ENCODE measurements at regions not wholly inside any gene's neighbourhood (a gene's known extent, or its start where the extent isn't known, plus 50 kb on each side); places are given as distances from the start of the nearest gene placed in this dataset.

- no peaks in the 10 kb centered on the region for H3K4me1 ChIP-seq
- no peaks in the 10 kb centered on the region for H3K9me3 ChIP-seq (replicated peaks)
- H3K36me3 ChIP-seq: no peaks in the 10 kb centered on the region
- intact Hi-C loops (cut with micrococcal nuclease): no loop called here
- peaks cover 32% of the 10 kb centered on the region for H3K27me3 ChIP-seq (ENCODE audit: low read depth)
- H3K27ac ChIP-seq (replicated peaks): no peak overlapping the region
- DNase-seq: no peak
- TF ChIP-seq, protein P1, sequence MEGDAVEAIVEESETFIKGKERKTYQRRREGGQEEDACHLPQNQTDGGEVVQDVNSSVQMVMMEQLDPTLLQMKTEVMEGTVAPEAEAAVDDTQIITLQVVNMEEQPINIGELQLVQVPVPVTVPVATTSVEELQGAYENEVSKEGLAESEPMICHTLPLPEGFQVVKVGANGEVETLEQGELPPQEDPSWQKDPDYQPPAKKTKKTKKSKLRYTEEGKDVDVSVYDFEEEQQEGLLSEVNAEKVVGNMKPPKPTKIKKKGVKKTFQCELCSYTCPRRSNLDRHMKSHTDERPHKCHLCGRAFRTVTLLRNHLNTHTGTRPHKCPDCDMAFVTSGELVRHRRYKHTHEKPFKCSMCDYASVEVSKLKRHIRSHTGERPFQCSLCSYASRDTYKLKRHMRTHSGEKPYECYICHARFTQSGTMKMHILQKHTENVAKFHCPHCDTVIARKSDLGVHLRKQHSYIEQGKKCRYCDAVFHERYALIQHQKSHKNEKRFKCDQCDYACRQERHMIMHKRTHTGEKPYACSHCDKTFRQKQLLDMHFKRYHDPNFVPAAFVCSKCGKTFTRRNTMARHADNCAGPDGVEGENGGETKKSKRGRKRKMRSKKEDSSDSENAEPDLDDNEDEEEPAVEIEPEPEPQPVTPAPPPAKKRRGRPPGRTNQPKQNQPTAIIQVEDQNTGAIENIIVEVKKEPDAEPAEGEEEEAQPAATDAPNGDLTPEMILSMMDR (IDR thresholded peaks at IDR 0.05; ENCODE audit: borderline replicate concordance): no peak
- no peak overlapping the region for H3K4me3 ChIP-seq
Observed at GRCh38 chr1:5402618-5403017, 589.6 kb downstream of the NPHP4 start.

DNA sequence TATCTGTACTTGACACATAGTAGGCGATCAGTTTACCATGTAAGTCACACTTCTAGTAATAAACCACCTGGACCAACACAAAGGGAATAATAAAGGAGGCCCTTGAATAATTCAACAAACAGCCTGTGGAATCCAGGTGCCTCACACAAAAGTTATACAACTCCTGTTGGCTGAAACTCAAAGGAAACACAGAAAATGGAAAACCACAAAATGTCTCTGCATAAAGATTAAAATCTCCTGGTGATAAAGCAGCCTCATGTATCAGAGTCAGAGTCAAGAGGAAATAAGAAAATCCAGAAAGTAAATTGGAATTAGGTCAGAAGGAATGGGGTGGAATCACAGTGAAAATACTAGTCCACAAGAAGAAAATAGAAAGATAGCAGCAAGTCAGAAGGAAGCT is 592.5 kb downstream of the NPHP4 start:
- DNase-seq: no peak
- Histone ChIP-seq H3K4me1 (no peaks in the 10 kb centered on the region), H3K27me3 (ENCODE audit: low read depth) (peaks cover 44% of the 10 kb centered on the region), H3K4me3 (no peak overlapping the region), H3K27ac (replicated peaks) (no peak overlapping the region), H3K36me3 (no peaks in the 10 kb centered on the region), H3K9me3 (replicated peaks) (peaks cover 11% of the 10 kb centered on the region)
- intact Hi-C loops (cut with micrococcal nuclease): no loop called here
- TF ChIP-seq, protein P1 (IDR thresholded peaks at IDR 0.05; ENCODE audit: borderline replicate concordance): no peak

GRCh38 chr1:5396593-5396992 is 595.6 kb downstream of the NPHP4 start:
- intact Hi-C loops (cut with micrococcal nuclease): no loop called here

GRCh38 chr1:5394111-5394510 is 598.1 kb downstream of the NPHP4 start:
- H3K4me1 ChIP-seq: no peaks in the 10 kb centered on the region
- TF ChIP-seq, protein P1 (IDR thresholded peaks at IDR 0.05; ENCODE audit: borderline replicate concordance): no peak
- DNase-seq: no peak
- H3K9me3 ChIP-seq (replicated peaks): peaks cover 11% of the 10 kb centered on the region
- no peak overlapping the region for H3K4me3 ChIP-seq
- intact Hi-C loops (cut with micrococcal nuclease): no loop called here
- peaks cover 89% of the 10 kb centered on the region for H3K27me3 ChIP-seq (ENCODE audit: low read depth)
- H3K27ac ChIP-seq (replicated peaks): no peak overlapping the region
- H3K36me3 ChIP-seq: no peaks in the 10 kb centered on the region

More at GRCh38 chr1:5396593-5396992, 595.6 kb downstream of the NPHP4 start:
- Histone ChIP-seq H3K27me3 (ENCODE audit: low read depth) (peaks cover 64% of the 10 kb centered on the region), H3K36me3 (no peaks in the 10 kb centered on the region), H3K9me3 (replicated peaks) (peaks cover 11% of the 10 kb centered on the region), H3K4me1 (no peaks in the 10 kb centered on the region), H3K4me3 (no peak overlapping the region), H3K27ac (replicated peaks) (no peak overlapping the region)
- TF ChIP-seq, protein P1 (IDR thresholded peaks at IDR 0.05; ENCODE audit: borderline replicate concordance): no peak
- DNase-seq: no peak

DNA sequence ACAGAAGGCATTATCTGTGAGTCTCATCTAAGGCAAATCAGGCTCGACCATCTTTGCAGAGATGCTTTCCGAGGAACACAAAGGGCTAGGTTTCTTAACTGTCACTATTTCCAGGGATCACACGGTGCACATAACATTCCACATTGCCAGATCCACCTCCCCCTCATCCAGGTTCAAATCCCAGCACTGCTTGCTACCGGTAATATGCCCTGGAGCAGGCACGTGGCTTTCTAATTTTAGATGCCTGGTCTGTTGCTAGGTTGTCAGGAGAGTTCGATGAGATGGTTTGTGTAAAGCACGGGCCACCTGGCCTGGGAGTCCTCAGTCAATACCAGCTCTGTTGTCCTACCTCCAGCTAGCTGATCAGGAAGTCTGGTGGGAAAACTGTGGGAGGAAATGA is 598.6 kb downstream of the NPHP4 start:
- H3K27ac ChIP-seq (replicated peaks): no peak overlapping the region
- H3K4me1 ChIP-seq: no peaks in the 10 kb centered on the region
- TF ChIP-seq, protein P1 (IDR thresholded peaks at IDR 0.05; ENCODE audit: borderline replicate concordance): no peak
- peaks cover 93% of the 10 kb centered on the region for H3K27me3 ChIP-seq (ENCODE audit: low read depth)
- H3K36me3 ChIP-seq: no peaks in the 10 kb centered on the region
- peaks cover 11% of the 10 kb centered on the region for H3K9me3 ChIP-seq (replicated peaks)
- H3K4me3 ChIP-seq: no peak overlapping the region
- no peak for DNase-seq
- intact Hi-C loops (cut with micrococcal nuclease): no loop called here

DNA sequence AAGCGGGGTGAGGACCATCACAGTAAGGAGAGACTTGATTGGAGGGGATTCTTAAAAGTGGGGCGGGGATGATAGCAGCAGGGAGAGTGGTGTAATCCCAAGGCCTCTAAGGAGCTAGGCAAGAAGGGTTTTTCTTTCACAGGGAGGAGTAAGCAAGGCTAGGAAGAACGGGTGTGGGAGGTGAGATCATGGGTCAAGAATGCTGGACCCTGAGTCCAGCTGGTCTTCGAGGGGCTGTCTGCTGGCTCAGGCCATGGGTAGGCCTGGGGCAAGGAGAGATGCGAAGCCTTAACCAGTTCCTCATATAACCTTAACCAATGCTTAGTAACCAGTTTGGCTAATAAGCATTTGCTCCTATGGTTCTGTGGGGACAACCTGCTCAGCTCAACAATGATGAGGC is 599.1 kb downstream of the NPHP4 start:
- intact Hi-C loops (cut with micrococcal nuclease): no loop called here
- TF ChIP-seq, protein P1 (IDR thresholded peaks at IDR 0.05; ENCODE audit: borderline replicate concordance): no peak

More for the DNA sequence above, 599.1 kb downstream of the NPHP4 start:
- no peak for DNase-seq
- Histone ChIP-seq H3K27me3 (ENCODE audit: low read depth) (peaks cover 93% of the 10 kb centered on the region), H3K36me3 (no peaks in the 10 kb centered on the region), H3K27ac (replicated peaks) (no peak overlapping the region), H3K4me3 (no peak overlapping the region), H3K9me3 (replicated peaks) (peaks cover 11% of the 10 kb centered on the region), H3K4me1 (no peaks in the 10 kb centered on the region)
